ENCODE measurements at regions not wholly inside any gene's neighbourhood (a gene's known extent, or its start where the extent isn't known, plus 50 kb on each side); places are given as distances from the start of the nearest gene placed in this dataset.

DNA sequence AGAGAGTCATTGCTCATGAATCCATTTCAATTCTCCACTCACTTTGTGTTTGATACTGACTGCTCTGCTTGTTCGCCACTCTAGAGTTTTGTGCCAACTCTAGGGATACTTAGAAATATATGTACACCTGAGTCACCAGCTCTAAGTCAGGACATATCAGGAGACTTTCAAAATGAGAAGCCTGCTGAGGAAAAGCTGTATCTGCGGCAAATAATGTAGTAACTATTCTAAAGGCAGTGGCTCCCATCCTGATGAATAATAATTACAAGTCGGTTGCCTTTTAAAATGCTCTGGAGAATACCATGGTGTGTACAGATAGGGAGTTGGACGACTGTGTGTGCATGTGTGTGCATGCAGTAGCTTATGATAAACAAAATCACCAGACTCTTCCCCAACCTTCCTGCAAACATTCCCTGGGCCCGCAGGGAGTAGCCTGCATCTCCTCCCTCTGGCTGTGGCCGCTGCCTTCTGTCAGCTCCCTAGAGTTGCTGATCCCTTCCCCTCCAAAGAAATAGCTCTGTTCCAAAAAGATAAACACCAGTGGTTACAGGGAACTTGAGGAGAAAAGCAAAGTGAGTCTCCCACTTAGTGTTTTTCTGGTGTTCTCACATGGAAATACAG, 346.3 kb upstream of the UMPS start:
- Histone ChIP-seq H3K27ac (ENCODE audit: low read depth, low read length) (no peak overlapping the region), H3K4me3 (ENCODE audit: low read depth in 1 of 2, low read length in 2 of 2) (no peak overlapping the region), H3K4me1 (ENCODE audit: insufficient read depth, low read length) (no peaks in the 10 kb centered on the region), H3K9me3 (ENCODE audit: low read length) (no peaks in the 10 kb centered on the region), H3K36me3 (ENCODE audit: insufficient read depth, low read length) (no peaks in the 10 kb centered on the region), H3K27me3 (ENCODE audit: control insufficient read depth in 1 of 2, insufficient read depth in 2 of 2, low read length in 2 of 2) (no peaks in the 10 kb centered on the region), H3K9ac (ENCODE audit: low read length) (no peak overlapping the region)

- no peak overlapping the region for H3K27ac ChIP-seq (ENCODE audit: low read depth, low read length)
- no peak overlapping the region for H3K9ac ChIP-seq (ENCODE audit: low read length)
- no peak overlapping the region for H3K4me3 ChIP-seq (ENCODE audit: low read depth in 1 of 2, low read length in 2 of 2)
Measured at GRCh38 chr3:124384527-124384926, 345.7 kb upstream of the UMPS start.

GRCh38 chr3:124385996-124386395, 344.3 kb upstream of the UMPS start:
- no peaks in the 10 kb centered on the region for H3K36me3 ChIP-seq (ENCODE audit: insufficient read depth, low read length)
- no peak overlapping the region for H3K27ac ChIP-seq (ENCODE audit: low read depth, low read length)
- H3K4me1 ChIP-seq (ENCODE audit: insufficient read depth, low read length), result no peaks in the 10 kb centered on the region
- H3K4me3 ChIP-seq (ENCODE audit: low read depth in 1 of 2, low read length in 2 of 2), result no peak overlapping the region
- no peaks in the 10 kb centered on the region for H3K9me3 ChIP-seq (ENCODE audit: low read length)
- no peaks in the 10 kb centered on the region for H3K27me3 ChIP-seq (ENCODE audit: control insufficient read depth in 1 of 2, insufficient read depth in 2 of 2, low read length in 2 of 2)
- H3K9ac ChIP-seq (ENCODE audit: low read length), result no peak overlapping the region

More at GRCh38 chr3:124384527-124384926, 345.7 kb upstream of the UMPS start:
- Histone ChIP-seq H3K4me1 (ENCODE audit: insufficient read depth, low read length) (no peaks in the 10 kb centered on the region), H3K27me3 (ENCODE audit: control insufficient read depth in 1 of 2, insufficient read depth in 2 of 2, low read length in 2 of 2) (no peaks in the 10 kb centered on the region), H3K9me3 (ENCODE audit: low read length) (no peaks in the 10 kb centered on the region), H3K36me3 (ENCODE audit: insufficient read depth, low read length) (no peaks in the 10 kb centered on the region)

DNA sequence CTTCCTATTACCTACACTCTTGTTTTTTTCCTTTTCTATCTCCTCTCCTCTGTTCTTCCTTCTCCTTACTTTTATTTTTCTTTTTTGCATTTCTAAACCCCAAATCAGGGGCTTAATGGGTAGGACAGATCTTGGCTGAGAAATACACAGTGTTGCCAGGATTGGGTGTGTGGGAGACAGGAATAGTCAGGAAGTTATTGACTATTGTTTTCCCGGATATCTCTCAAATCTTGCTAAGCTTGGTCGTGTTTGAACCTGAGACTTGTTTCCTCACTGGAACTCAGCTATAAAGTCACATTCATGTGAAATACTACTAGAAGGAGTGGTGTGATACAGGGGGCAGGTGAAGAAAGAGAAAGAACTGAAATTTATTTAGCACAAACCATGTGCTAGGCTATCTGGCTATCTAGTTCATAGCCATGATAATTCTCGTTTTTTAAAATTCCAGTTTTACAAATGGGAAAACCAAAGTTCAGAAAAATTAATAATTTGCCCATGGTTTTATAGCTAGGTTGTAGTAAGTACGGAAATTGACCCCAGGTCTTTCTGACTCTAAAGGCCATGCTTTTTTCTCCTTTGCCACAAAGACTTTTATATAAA, 343.2 kb upstream of the UMPS start:
- no peak overlapping the region for H3K4me3 ChIP-seq (ENCODE audit: low read depth in 1 of 2, low read length in 2 of 2)
- no peaks in the 10 kb centered on the region for H3K36me3 ChIP-seq (ENCODE audit: insufficient read depth, low read length)
- H3K9me3 ChIP-seq (ENCODE audit: low read length), result no peaks in the 10 kb centered on the region
- H3K4me1 ChIP-seq (ENCODE audit: insufficient read depth, low read length), result no peaks in the 10 kb centered on the region
- no peak overlapping the region for H3K27ac ChIP-seq (ENCODE audit: low read depth, low read length)
- H3K9ac ChIP-seq (ENCODE audit: low read length), result no peak overlapping the region
- no peaks in the 10 kb centered on the region for H3K27me3 ChIP-seq (ENCODE audit: control insufficient read depth in 1 of 2, insufficient read depth in 2 of 2, low read length in 2 of 2)

DNA sequence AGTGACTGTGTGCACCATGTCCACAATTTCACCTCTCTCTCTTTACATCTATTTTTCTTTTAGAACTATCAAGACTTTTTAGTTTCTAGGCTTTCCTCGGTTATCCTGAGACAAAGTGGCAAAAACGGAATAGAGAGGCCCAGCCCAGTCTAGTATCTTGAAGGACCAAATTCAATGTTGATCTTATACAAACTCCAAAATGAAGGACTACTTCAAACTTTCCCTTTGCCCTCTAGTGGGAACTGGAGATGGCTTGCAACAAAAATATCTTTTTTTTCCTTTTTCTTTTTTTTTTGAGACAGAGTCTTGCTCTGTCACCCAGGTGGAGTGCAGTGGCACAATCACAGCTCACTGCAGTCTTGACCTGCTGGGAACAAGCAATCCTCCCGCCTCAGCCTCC, 338.5 kb upstream of the UMPS start:
- no peak overlapping the region for H3K9ac ChIP-seq (ENCODE audit: low read length)
- no peaks in the 10 kb centered on the region for H3K36me3 ChIP-seq (ENCODE audit: insufficient read depth, low read length)
- no peak overlapping the region for H3K27ac ChIP-seq (ENCODE audit: low read depth, low read length)
- no peak overlapping the region for H3K4me3 ChIP-seq (ENCODE audit: low read depth in 1 of 2, low read length in 2 of 2)
- H3K9me3 ChIP-seq (ENCODE audit: low read length), result no peaks in the 10 kb centered on the region
- no peaks in the 10 kb centered on the region for H3K27me3 ChIP-seq (ENCODE audit: control insufficient read depth in 1 of 2, insufficient read depth in 2 of 2, low read length in 2 of 2)
- H3K4me1 ChIP-seq (ENCODE audit: insufficient read depth, low read length), result no peaks in the 10 kb centered on the region

- H3K36me3 ChIP-seq (ENCODE audit: insufficient read depth, low read length), result no peaks in the 10 kb centered on the region
- H3K9me3 ChIP-seq (ENCODE audit: low read length), result no peaks in the 10 kb centered on the region
- H3K27ac ChIP-seq (ENCODE audit: low read depth, low read length), result no peak overlapping the region
- H3K27me3 ChIP-seq (ENCODE audit: control insufficient read depth in 1 of 2, insufficient read depth in 2 of 2, low read length in 2 of 2), result no peaks in the 10 kb centered on the region
- no peak overlapping the region for H3K4me3 ChIP-seq (ENCODE audit: low read depth in 1 of 2, low read length in 2 of 2)
- no peak overlapping the region for H3K9ac ChIP-seq (ENCODE audit: low read length)
- no peaks in the 10 kb centered on the region for H3K4me1 ChIP-seq (ENCODE audit: insufficient read depth, low read length)
Measured at GRCh38 chr3:124393340-124393739, 336.9 kb upstream of the UMPS start.

GRCh38 chr3:124395162-124395561, 335.1 kb upstream of the UMPS start:
- Histone ChIP-seq H3K4me3 (ENCODE audit: low read depth in 1 of 2, low read length in 2 of 2) (no peak overlapping the region), H3K36me3 (ENCODE audit: insufficient read depth, low read length) (no peaks in the 10 kb centered on the region), H3K9me3 (ENCODE audit: low read length) (no peaks in the 10 kb centered on the region), H3K27ac (ENCODE audit: low read depth, low read length) (no peak overlapping the region), H3K9ac (ENCODE audit: low read length) (no peak overlapping the region), H3K4me1 (ENCODE audit: insufficient read depth, low read length) (no peaks in the 10 kb centered on the region), H3K27me3 (ENCODE audit: control insufficient read depth in 1 of 2, insufficient read depth in 2 of 2, low read length in 2 of 2) (no peaks in the 10 kb centered on the region)

DNA sequence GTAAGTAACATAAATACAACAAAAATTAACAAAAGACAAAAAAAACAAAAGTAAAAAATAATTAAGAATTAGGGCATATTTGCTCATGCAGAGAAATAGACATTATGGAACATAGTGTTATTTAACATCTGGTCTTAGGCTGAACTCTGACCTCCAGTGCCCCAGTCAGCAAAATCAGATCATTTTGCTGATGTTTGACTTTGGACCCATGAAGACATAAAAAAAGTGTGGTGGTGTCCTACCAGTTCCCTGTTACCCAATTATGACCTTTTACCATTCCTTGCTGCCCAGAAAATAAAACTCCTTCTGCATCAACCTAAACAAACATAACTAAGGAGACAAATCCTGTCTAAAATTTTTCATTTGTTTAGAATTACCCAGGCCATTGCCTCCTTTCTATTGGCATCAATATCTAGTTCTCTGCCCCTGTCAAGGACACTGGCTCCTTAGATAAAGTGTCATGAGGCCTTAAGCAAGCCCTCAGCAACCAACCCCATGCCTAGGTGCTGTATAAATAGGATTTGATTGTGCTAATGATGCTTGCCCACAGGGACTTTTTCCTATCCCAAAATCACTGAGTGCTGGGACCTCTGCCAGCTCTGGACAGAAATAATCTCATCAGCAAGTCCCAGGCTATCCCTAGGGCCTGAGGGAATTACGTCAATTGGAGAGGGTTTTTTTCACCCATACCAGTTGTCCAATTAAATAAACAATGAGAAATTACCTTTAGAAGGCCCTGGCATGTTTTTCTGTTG, 334.5 kb upstream of the UMPS start:
- Histone ChIP-seq H3K36me3 (ENCODE audit: insufficient read depth, low read length) (no peaks in the 10 kb centered on the region), H3K9ac (ENCODE audit: low read length) (no peak overlapping the region), H3K9me3 (ENCODE audit: low read length) (no peaks in the 10 kb centered on the region), H3K27ac (ENCODE audit: low read depth, low read length) (no peak overlapping the region), H3K4me1 (ENCODE audit: insufficient read depth, low read length) (no peaks in the 10 kb centered on the region), H3K27me3 (ENCODE audit: control insufficient read depth in 1 of 2, insufficient read depth in 2 of 2, low read length in 2 of 2) (no peaks in the 10 kb centered on the region), H3K4me3 (ENCODE audit: low read depth in 1 of 2, low read length in 2 of 2) (no peak overlapping the region)

- Histone ChIP-seq H3K27ac (ENCODE audit: low read depth, low read length) (no peak overlapping the region), H3K27me3 (ENCODE audit: control insufficient read depth in 1 of 2, insufficient read depth in 2 of 2, low read length in 2 of 2) (no peaks in the 10 kb centered on the region), H3K9ac (ENCODE audit: low read length) (no peak overlapping the region), H3K4me3 (ENCODE audit: low read depth in 1 of 2, low read length in 2 of 2) (no peak overlapping the region), H3K4me1 (ENCODE audit: insufficient read depth, low read length) (peaks cover under 1% of the 10 kb centered on the region), H3K9me3 (ENCODE audit: low read length) (no peaks in the 10 kb centered on the region), H3K36me3 (ENCODE audit: insufficient read depth, low read length) (no peaks in the 10 kb centered on the region)
Measured at GRCh38 chr3:124396339-124396950, 333.8 kb upstream of the UMPS start.

DNA sequence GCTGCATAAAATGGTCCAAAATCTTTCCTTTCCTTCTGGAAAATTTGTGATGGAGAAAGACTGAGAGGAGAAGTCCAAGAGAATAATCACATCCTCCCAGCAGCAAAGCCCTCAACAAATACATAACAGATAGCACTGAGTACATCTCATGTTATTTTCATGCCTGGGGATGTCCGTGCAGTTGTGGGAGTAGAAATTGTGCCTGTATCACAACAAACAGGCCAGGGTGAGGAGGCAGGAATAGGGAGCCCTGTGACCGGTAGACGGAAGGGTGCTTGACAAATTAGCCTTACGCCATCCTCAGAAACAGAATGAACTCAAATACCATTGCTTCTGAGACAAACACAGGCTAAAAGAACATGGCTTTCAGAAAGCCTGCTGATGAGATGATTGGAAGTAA, 333.2 kb upstream of the UMPS start:
- H3K9ac ChIP-seq (ENCODE audit: low read length), result no peak overlapping the region
- no peaks in the 10 kb centered on the region for H3K9me3 ChIP-seq (ENCODE audit: low read length)
- no peak overlapping the region for H3K27ac ChIP-seq (ENCODE audit: low read depth, low read length)
- no peaks in the 10 kb centered on the region for H3K36me3 ChIP-seq (ENCODE audit: insufficient read depth, low read length)
- no peaks in the 10 kb centered on the region for H3K27me3 ChIP-seq (ENCODE audit: control insufficient read depth in 1 of 2, insufficient read depth in 2 of 2, low read length in 2 of 2)
- H3K4me1 ChIP-seq (ENCODE audit: insufficient read depth, low read length), result peaks cover 7% of the 10 kb centered on the region
- no peak overlapping the region for H3K4me3 ChIP-seq (ENCODE audit: low read depth in 1 of 2, low read length in 2 of 2)

DNA sequence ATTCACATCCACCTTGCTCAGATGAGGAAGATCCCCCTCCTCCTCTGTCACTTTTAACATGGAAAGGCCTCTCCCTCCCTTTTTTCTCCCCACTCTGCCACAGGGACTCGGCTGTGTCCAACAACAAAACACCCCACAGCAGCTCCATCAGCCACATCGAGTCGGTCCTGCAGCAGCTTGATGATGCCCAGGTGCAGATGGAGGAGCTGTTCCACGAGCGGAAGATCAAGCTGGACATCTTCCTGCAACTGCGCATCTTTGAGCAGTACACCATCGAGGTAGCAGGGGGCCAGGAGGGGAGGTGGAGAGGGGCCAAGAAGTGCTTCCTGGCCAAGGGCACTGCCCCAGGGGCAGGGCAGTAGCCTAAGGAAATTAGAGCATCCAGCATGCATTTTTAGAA, 331.7 kb upstream of the UMPS start:
- Histone ChIP-seq H3K4me1 (ENCODE audit: insufficient read depth, low read length) (peaks cover 7% of the 10 kb centered on the region), H3K4me3 (ENCODE audit: low read depth in 1 of 2, low read length in 2 of 2) (no peak overlapping the region), H3K36me3 (ENCODE audit: insufficient read depth, low read length) (no peaks in the 10 kb centered on the region), H3K9me3 (ENCODE audit: low read length) (no peaks in the 10 kb centered on the region), H3K9ac (ENCODE audit: low read length) (no peak overlapping the region), H3K27me3 (ENCODE audit: control insufficient read depth in 1 of 2, insufficient read depth in 2 of 2, low read length in 2 of 2) (no peaks in the 10 kb centered on the region), H3K27ac (ENCODE audit: low read depth, low read length) (no peak overlapping the region)

All from muscle layer of colon (tissue), 2 donors.